SU-DHL-6 (cell line): ENCODE measurements at regions not wholly inside any gene's neighbourhood (a gene's known extent, or its start where the extent isn't known, plus 50 kb on each side); places are given as distances from the start of the nearest gene placed in this dataset.

ENCODE experiments used
- EZH2phosphoT487 ChIP-seq: fragments of 200-600 bp; sonication (generic), shearing (Covaris generic); conservative IDR thresholded peaks from 2 replicates; pipeline ENCODE4 v1.6.1; 2018; ENCODE audit warnings: mild to moderate bottlenecking, antibody characterized with exemption, low read length, moderate library complexity, mixed read lengths
- TF ChIP-seq, protein P1 (sequence below): fragments of 200-600 bp; sonication (generic); IDR thresholded peaks from one replicate; pipeline ENCODE4 v1.5.1; 2017; ENCODE audit warnings: antibody characterized with exemption, mild to moderate bottlenecking, low read length, moderate library complexity; ENCODE audit not compliant: insufficient read depth, poor library complexity, severe bottlenecking

DNA sequence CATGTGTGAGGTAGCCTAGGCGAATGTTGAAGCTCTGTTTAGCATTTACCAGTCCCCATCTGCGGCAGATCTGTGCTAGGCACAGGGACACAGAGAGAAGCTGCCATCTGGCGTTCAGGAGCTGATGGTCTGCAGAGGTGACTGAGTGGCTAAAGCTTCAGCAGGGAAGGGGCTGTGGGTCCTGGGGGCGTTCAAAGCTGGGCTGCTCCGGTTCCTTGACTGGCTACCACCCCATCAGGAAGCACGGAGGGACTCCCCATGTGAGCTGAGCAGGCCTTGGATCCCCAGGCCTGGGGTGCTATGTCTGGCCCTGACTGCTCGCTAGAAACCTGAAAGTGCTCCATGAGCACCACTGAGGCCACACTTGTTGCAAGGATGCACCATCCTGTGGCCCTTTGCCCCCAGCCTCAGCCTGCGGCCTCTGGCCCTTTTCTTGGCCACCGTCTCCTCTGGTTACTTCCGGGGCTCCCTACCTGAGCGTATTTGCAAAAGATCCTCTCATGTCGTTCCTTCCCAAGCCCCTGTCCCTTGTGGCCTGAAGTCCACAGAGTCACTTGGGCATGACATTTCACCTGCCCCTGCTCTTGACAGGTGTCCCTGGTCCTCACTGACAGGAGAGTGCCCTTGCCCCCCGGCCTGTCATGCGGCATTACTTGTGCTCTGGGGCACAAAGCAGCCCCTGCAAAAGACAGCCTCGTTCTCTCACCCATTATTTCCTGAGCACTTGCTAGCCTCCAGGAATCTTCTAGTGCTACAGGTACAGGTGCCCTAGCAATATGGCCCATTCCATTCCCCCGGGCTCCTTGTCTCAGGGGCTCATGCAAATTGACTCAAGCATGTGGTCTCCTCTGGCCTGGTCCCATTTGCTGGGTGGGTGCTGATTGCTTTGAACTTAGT, 108.1 kb downstream of the GLRX3 start:
- TF ChIP-seq, protein P1, sequence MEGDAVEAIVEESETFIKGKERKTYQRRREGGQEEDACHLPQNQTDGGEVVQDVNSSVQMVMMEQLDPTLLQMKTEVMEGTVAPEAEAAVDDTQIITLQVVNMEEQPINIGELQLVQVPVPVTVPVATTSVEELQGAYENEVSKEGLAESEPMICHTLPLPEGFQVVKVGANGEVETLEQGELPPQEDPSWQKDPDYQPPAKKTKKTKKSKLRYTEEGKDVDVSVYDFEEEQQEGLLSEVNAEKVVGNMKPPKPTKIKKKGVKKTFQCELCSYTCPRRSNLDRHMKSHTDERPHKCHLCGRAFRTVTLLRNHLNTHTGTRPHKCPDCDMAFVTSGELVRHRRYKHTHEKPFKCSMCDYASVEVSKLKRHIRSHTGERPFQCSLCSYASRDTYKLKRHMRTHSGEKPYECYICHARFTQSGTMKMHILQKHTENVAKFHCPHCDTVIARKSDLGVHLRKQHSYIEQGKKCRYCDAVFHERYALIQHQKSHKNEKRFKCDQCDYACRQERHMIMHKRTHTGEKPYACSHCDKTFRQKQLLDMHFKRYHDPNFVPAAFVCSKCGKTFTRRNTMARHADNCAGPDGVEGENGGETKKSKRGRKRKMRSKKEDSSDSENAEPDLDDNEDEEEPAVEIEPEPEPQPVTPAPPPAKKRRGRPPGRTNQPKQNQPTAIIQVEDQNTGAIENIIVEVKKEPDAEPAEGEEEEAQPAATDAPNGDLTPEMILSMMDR, result no peak
- no peak for TF ChIP-seq EZH2phosphoT487
